HCT116 (cell line): ENCODE measurements at regions not wholly inside any gene's neighbourhood (a gene's known extent, or its start where the extent isn't known, plus 50 kb on each side); places are given as distances from the start of the nearest gene placed in this dataset.

Experiments
- ATAC-seq: fragments of 200-7000 bp; cut with Tn5 transposase; 2 replicates; pipeline ENCODE4 v1.9.1; 2020; ENCODE audit warnings: mild to moderate bottlenecking, moderate library complexity
- BruUV-seq: library from RNA; stranded (reverse); fragments of 400-500 nt; replicated peaks from 2 replicates; lab custom pipeline; 2021; lab: Mats Ljungman, UMichigan
- CTCF ChIA-PET: fragments of 300-600 bp; sonication (Branson Sonifier 250); formaldehyde crosslinking; loops from one replicate; lab custom pipeline; 2021; ENCODE audit warnings: antibody characterized with exemption; lab: Charles Lee
- POLR2A ChIA-PET: fragments of 300-600, 350-600 bp; sonication (Branson Sonifier 250); formaldehyde crosslinking; loops from one replicate; lab custom pipeline; 2021; ENCODE audit warnings: antibody characterized with exemption; lab: Charles Lee
- RAD21 ChIA-PET, 2 experiments: fragments of 300-600 bp; sonication (Branson Sonifier 250); formaldehyde crosslinking; loops; one replicate each; lab custom pipeline; 2023; ENCODE audit warnings: low total read pairs in 2 of 2; ENCODE audit not compliant: uncharacterized antibody in 2 of 2, unreplicated experiment in 2 of 2, low non-redundant PET in 1 of 2; lab: Charles Lee
- DNase-seq: peaks from one replicate; pipeline ENCODE4 v3.0.0-alpha.2; 2010; ENCODE audit warnings: low read depth, low spot score
- H2AFZ ChIP-seq: fragments of 200-600 bp; shearing (Covaris generic), sonication (generic); 2 replicates; pipeline ENCODE4 v1.6.1; 2017; ENCODE audit warnings: low read depth, mixed run types, mixed read lengths, antibody characterized with exemption, low read length; ENCODE audit not compliant: poor library complexity, severe bottlenecking
- H3K27ac ChIP-seq: 2 replicates; pipeline ENCODE4 v1.5.1; 2012; ENCODE audit warnings: low read depth, low read length
- H3K27me3 ChIP-seq: fragments of 200-600 bp; sonication (generic); 2 replicates; pipeline ENCODE4 v1.6.1; 2016; ENCODE audit warnings: mixed run types, low read length, mixed read lengths; ENCODE audit not compliant: insufficient read depth
- H3K36me3 ChIP-seq, 2 experiments: fragments of 200-500 bp in 1 of 2; fragments of 200-600 bp in 1 of 2; sonication (Bioruptor generic) in 1 of 2; sonication (generic) in 1 of 2; 2 replicates each; pipeline versions ENCODE4 v1.5.1 to v1.6.1; 2014 to 2016; ENCODE audit warnings: low read length in 2 of 2, inconsistent platforms in 1 of 2, mixed read lengths in 1 of 2, mixed run types in 1 of 2; ENCODE audit not compliant: insufficient read depth in 2 of 2, control insufficient read depth in 1 of 2
- H3K4me1 ChIP-seq, 2 experiments: fragments of 200-600 bp in 1 of 2; sonication (generic) in 1 of 2; 2 replicates each; pipeline versions ENCODE4 v1.5.1 to v1.6.1; 2012 to 2017; ENCODE audit warnings: low read length in 2 of 2, inconsistent platforms in 1 of 2, mild to moderate bottlenecking in 1 of 2, mixed read lengths in 1 of 2, mixed run types in 1 of 2, moderate library complexity in 1 of 2; ENCODE audit not compliant: insufficient read depth in 2 of 2, control insufficient read depth in 1 of 2
- H3K4me2 ChIP-seq: fragments of 200-600 bp; sonication (generic); 2 replicates; pipeline ENCODE4 v1.6.1; 2017; ENCODE audit warnings: mixed run types, low read length, mixed read lengths
- H3K4me3 ChIP-seq, 2 experiments: fragments of 200-600 bp in 1 of 2; sonication (generic) in 1 of 2; replicated peaks in 1 of 2; 2 replicates each; pipeline ENCODE4 v1.5.1; 2011 to 2016; ENCODE audit warnings: low read length in 2 of 2, control low read depth in 1 of 2, low read depth in 1 of 2, mild to moderate bottlenecking in 1 of 2, mixed read lengths in 1 of 2, mixed run types in 1 of 2
- H3K79me2 ChIP-seq: fragments of 200-600 bp; sonication (generic); 2 replicates; pipeline ENCODE4 v1.6.1; 2017; ENCODE audit warnings: mild to moderate bottlenecking, mixed run types, low read length, moderate library complexity, mixed read lengths; ENCODE audit not compliant: insufficient read depth
- H3K9ac ChIP-seq: fragments of 200-600 bp; sonication (generic); 2 replicates; pipeline ENCODE4 v1.6.1; 2016; ENCODE audit warnings: low read length, mixed read lengths
- H3K9me2 ChIP-seq: fragments of 200-600 bp; sonication (generic), shearing (Covaris generic); 2 replicates; pipeline ENCODE4 v1.6.1; 2017; ENCODE audit warnings: mixed run types, mild to moderate bottlenecking, moderate library complexity; ENCODE audit not compliant: insufficient read depth
- H3K9me3 ChIP-seq, 2 experiments: fragments of 200-500 bp in 1 of 2; fragments of 200-600 bp in 1 of 2; sonication (Bioruptor generic) in 1 of 2; sonication (generic) in 1 of 2; 2 replicates each; pipeline ENCODE4 v1.6.1; 2014 to 2017; ENCODE audit warnings: low read length in 2 of 2, mixed read lengths in 2 of 2, inconsistent platforms in 1 of 2, low read depth in 1 of 2, mild to moderate bottlenecking in 1 of 2, mixed run types in 1 of 2, moderate library complexity in 1 of 2; ENCODE audit not compliant: control insufficient read depth in 1 of 2, insufficient read depth in 1 of 2
- H4K20me1 ChIP-seq: fragments of 200-600 bp; sonication (generic), shearing (Covaris generic); 2 replicates; pipeline ENCODE4 v1.6.1; 2017; ENCODE audit warnings: mixed run types, mild to moderate bottlenecking, moderate library complexity; ENCODE audit not compliant: insufficient read depth
- ATF3 ChIP-seq: IDR thresholded peaks from 2 replicates; pipeline ENCODE4 v1.6.1; 2012
- CBX3 ChIP-seq: IDR thresholded peaks from 2 replicates; pipeline ENCODE4 v1.6.1; 2012; ENCODE audit warnings: low read depth
- CEBPB ChIP-seq: IDR thresholded peaks from 2 replicates; pipeline ENCODE4 v1.6.1; 2012; ENCODE audit warnings: low read depth
- ELF1 ChIP-seq: IDR thresholded peaks from 2 replicates; pipeline ENCODE4 v1.6.1; 2012; ENCODE audit warnings: low read depth, borderline replicate concordance
- EZH2 ChIP-seq: fragments of 200-600 bp; sonication (generic); IDR thresholded peaks from 2 replicates; pipeline ENCODE4 v1.6.1; 2017; ENCODE audit warnings: antibody characterized with exemption, mixed run types
- FOSL1 ChIP-seq: IDR thresholded peaks from 2 replicates; pipeline ENCODE4 v1.6.1; 2012; ENCODE audit warnings: low read depth
- JUND ChIP-seq: IDR thresholded peaks from 2 replicates; pipeline ENCODE4 v1.6.1; 2012
- POLR2A ChIP-seq: IDR thresholded peaks from 2 replicates; pipeline ENCODE4 v1.7.0; 2011; ENCODE audit warnings: borderline replicate concordance; ENCODE audit not compliant: insufficient read depth, insufficient read length; ENCODE audit errors: extremely low read depth
- REST ChIP-seq: IDR thresholded peaks from 2 replicates; pipeline ENCODE4 v1.6.1; 2012; ENCODE audit warnings: low read depth
- SRF ChIP-seq: IDR thresholded peaks from 2 replicates; pipeline ENCODE4 v1.6.1; 2012; ENCODE audit warnings: low read depth
- YY1 ChIP-seq: IDR thresholded peaks from 2 replicates; pipeline ENCODE4 v1.6.1; 2011; ENCODE audit warnings: low read length, low read depth, moderate library complexity, mild to moderate bottlenecking; ENCODE audit not compliant: insufficient replicate concordance; ENCODE audit errors: extremely low read depth
- ZFX ChIP-seq: fragments of 450-650 bp; IDR thresholded peaks from 2 replicates; pipeline ENCODE4 v1.6.1; 2017
- intact Hi-C: fragments of 100-400 bp; cut with micrococcal nuclease; formaldehyde crosslinking; loops from 2 replicates; pipeline ENCODE4 v1.10.0; 2022

GRCh38 chr4:123050018-123050417, 127.6 kb upstream of the NUDT6 start:
- Histone ChIP-seq H3K36me3 (0 out of 4 replicates have a peak, but pooled peaks cover 0 to 4% of the 10 kb centered on the region in 2 experiments), H4K20me1 (no peaks in the 10 kb centered on the region), H2AFZ (no peak overlapping the region), H3K9me2 (no peaks in the 10 kb centered on the region), H3K27ac (no peak overlapping the region), H3K9ac (no peak overlapping the region), H3K79me2 (peaks cover 17% of the 10 kb centered on the region), H3K4me3 (no peak overlapping the region), H3K4me2 (no peak overlapping the region), H3K4me1 (no peaks in the 10 kb centered on the region), H3K9me3 (peaks cover 7 to 14% of the 10 kb centered on the region in 2 experiments; a peak in 1 of 4 replicates), H3K27me3 (no peaks in the 10 kb centered on the region)
- RAD21 ChIA-PET, result no interaction called here
- DNase-seq, result no peak
- intact Hi-C loops, result no loop called here
- POLR2A ChIA-PET, result no interaction called here
- CTCF ChIA-PET, result no interaction called here
- BruUV-seq, result no TSS peak
- ATAC-seq, result no peak
- TF ChIP-seq CBX3 (no peak), SRF (no peak), YY1 (no peak), ZFX (no peak), ATF3 (no peak), POLR2A (no peak), REST (no peak), EZH2 (no peak), ELF1 (no peak), JUND (no peak), CEBPB (no peak), FOSL1 (no peak)
